ACHN (cell line): ENCODE measurements at regions not wholly inside any gene's neighbourhood (a gene's known extent, or its start where the extent isn't known, plus 50 kb on each side); places are given as distances from the start of the nearest gene placed in this dataset.

Experiments used
- DNase-seq: peaks from one replicate; pipeline ENCODE4 v3.0.0-alpha.2; 2015
- in situ Hi-C: cut with HindIII; loops from 2 replicates; pipeline ENCODE4 v1.10.0; 2017; ENCODE audit warnings: low sequenced_read_pairs, low pct_ligation_motif_present, low pct_unique_long_range_greater_than_20kb

- in situ Hi-C loops, result no loop called here
- DNase-seq, result peak; percentile 78
Observed at GRCh38 chr7:41910940-41911600, 208.2 kb upstream of the INHBA start.

- no peak for DNase-seq
- in situ Hi-C loops, result no loop called here
Observed at GRCh38 chr7:41907444-41907843, 204.6 kb upstream of the INHBA start.

GRCh38 chr7:41900532-41900931 lies 197.6 kb upstream of the INHBA start:
- DNase-seq, result no peak
- in situ Hi-C loops, result no loop called here

- no peak for DNase-seq
- in situ Hi-C loops, result no loop called here
Observed at GRCh38 chr7:41899823-41900433, 197.0 kb upstream of the INHBA start.

GRCh38 chr7:41893656-41894055 lies 190.8 kb upstream of the INHBA start:
- in situ Hi-C loops, result no loop called here
- no peak for DNase-seq

- in situ Hi-C loops, result no loop called here
- DNase-seq, result peak; percentile 30
Observed at GRCh38 chr7:41892356-41893100, 189.6 kb upstream of the INHBA start.

GRCh38 chr7:41891950-41892349 lies 189.1 kb upstream of the INHBA start:
- no peak for DNase-seq
- in situ Hi-C loops, result no loop called here

- DNase-seq, result no peak
- in situ Hi-C loops, result no loop called here
Observed at GRCh38 chr7:41890631-41891274, 187.9 kb upstream of the INHBA start.

GRCh38 chr7:41889472-41889871 lies 186.6 kb upstream of the INHBA start:
- in situ Hi-C loops, result no loop called here
- no peak for DNase-seq

GRCh38 chr7:41889040-41889439 lies 186.2 kb upstream of the INHBA start:
- DNase-seq, result no peak
- in situ Hi-C loops, result no loop called here

GRCh38 chr7:41887416-41887815 lies 184.5 kb upstream of the INHBA start:
- in situ Hi-C loops, result no loop called here
- DNase-seq, result no peak

- in situ Hi-C loops, result no loop called here
- DNase-seq, result peak; percentile 97
Observed at GRCh38 chr7:41886901-41887311, 184.0 kb upstream of the INHBA start.

GRCh38 chr7:41886262-41886900 lies 183.5 kb upstream of the INHBA start:
- peak; percentile 87 for DNase-seq
- in situ Hi-C loops, result no loop called here

- DNase-seq, result no peak
- in situ Hi-C loops, result no loop called here
Observed at GRCh38 chr7:41885748-41886147, 182.9 kb upstream of the INHBA start.

- peak; percentile 33 for DNase-seq
- in situ Hi-C loops, result no loop called here
Observed at GRCh38 chr7:41885078-41885477, 182.2 kb upstream of the INHBA start.

- in situ Hi-C loops, result no loop called here
Observed at GRCh38 chr7:41882745-41883420, 180.0 kb upstream of the INHBA start.

GRCh38 chr7:41882256-41882655 lies 179.4 kb upstream of the INHBA start:
- in situ Hi-C loops, result no loop called here
- no peak for DNase-seq

More at GRCh38 chr7:41882745-41883420, 180.0 kb upstream of the INHBA start:
- no peak for DNase-seq

GRCh38 chr7:41881331-41882130 lies 178.6 kb upstream of the INHBA start:
- in situ Hi-C loops, result no loop called here
- DNase-seq, result no peak
